ENCODE measurements at regions not wholly inside any gene's neighbourhood (a gene's known extent, or its start where the extent isn't known, plus 50 kb on each side); places are given as distances from the start of the nearest gene placed in this dataset.

DNA sequence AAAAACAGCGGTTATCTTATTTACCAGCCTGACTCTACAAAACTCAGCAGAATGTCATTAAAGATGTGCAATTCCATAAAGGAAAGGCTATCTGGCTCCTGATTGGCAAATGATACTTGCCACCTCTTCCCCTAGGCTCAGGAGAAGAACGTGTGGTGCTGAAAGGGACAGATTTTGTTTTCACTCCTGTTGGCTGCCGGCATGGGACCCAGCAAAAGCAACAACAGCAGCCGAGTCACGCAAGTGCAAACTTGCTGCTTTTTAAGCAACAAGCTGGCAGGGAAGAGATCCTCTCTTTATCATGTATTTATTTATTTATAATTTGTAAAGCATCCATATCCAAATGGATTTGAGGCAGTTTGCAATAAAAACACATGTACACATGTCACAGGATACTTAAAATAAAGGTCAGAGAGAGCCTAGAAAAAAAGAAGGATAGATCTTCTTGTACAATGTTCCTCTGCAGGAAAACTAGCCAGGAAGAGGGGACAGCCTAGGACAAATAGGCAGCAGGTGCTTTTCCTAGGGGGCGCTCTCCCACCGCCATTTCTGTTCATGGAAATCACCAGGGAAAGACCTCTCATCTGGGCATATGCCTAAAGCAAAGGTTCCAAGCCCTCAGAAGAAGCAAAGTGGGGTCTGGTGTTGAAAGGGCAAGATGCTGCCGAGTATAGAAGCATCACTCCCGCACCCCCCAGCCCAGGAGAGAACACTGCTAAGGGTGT lies 799.3 kb downstream of the BCL11A start:
- ChIA-PET CTCF (interaction anchor here (0.6 kb wide), 1 partner anchor 796 kb away, joined by 3 read pairs; no protein-coding TSS in a partner anchor), POLR2A (no interaction called here)
- Histone ChIP-seq H3K27me3 (replicated peaks in 1 of 4; ENCODE audit: control extremely low read depth in 1 of 4, control insufficient read depth in 3 of 4, insufficient read depth in 4 of 4, low read length in 3 of 4) (no peaks in the 10 kb centered on the region), H3K4me3 (ENCODE audit: control extremely low read depth in 1 of 5, extremely low read depth in 1 of 5, insufficient read depth in 1 of 5, low read depth in 2 of 5, low read length in 4 of 5) (no peak overlapping the region), H3K9me3 (ENCODE audit: control extremely low read depth in 1 of 3, control insufficient read depth in 2 of 3, insufficient read depth in 1 of 3, low read length in 2 of 3) (no peaks in the 10 kb centered on the region), H4K20me1 (ENCODE audit: control insufficient read depth, insufficient read depth, low read length, poor library complexity, severe bottlenecking) (no peaks in the 10 kb centered on the region), H3K79me2 (ENCODE audit: control insufficient read depth, insufficient read depth, low read length) (no peaks in the 10 kb centered on the region), H3K27ac (ENCODE audit: low read length in 2 of 2) (no peak overlapping the region), H2AFZ (ENCODE audit: insufficient read depth, low read depth, low read length, poor library complexity, severe bottlenecking) (no peak overlapping the region), H3K9ac (ENCODE audit: low read length) (no peak overlapping the region), H3K4me2 (replicated peaks; ENCODE audit: low read depth, low read length, poor library complexity, severe bottlenecking) (no peak overlapping the region), H3K4me1 (ENCODE audit: control insufficient read depth in 2 of 2, insufficient read depth in 2 of 2, low read length in 2 of 2) (no peaks in the 10 kb centered on the region), H3K36me3 (replicated peaks in 1 of 2; ENCODE audit: control extremely low read depth in 1 of 2, control insufficient read depth in 1 of 2, extremely low read depth in 1 of 2, insufficient read depth in 2 of 2, low read length in 1 of 2) (no peaks in the 10 kb centered on the region)
- 83% methylated on average over 4 of the region's 9 CpGs for WGBS (ENCODE audit: insufficient coverage)
- H3K4me1 Mint-ChIP-seq = peaks cover 2% of the 10 kb centered on the region
- no peak overlapping the region for H3K27ac Mint-ChIP-seq
- no peaks in the 10 kb centered on the region for H3K9me3 Mint-ChIP-seq (ENCODE audit: insufficient read depth)
- intact Hi-C loops (cut with micrococcal nuclease) = no loop called here
- no peak overlapping the region for H3K4me3 Mint-ChIP-seq
- no peaks in the 10 kb centered on the region for H3K27me3 Mint-ChIP-seq
- TF ChIP-seq, protein P1, sequence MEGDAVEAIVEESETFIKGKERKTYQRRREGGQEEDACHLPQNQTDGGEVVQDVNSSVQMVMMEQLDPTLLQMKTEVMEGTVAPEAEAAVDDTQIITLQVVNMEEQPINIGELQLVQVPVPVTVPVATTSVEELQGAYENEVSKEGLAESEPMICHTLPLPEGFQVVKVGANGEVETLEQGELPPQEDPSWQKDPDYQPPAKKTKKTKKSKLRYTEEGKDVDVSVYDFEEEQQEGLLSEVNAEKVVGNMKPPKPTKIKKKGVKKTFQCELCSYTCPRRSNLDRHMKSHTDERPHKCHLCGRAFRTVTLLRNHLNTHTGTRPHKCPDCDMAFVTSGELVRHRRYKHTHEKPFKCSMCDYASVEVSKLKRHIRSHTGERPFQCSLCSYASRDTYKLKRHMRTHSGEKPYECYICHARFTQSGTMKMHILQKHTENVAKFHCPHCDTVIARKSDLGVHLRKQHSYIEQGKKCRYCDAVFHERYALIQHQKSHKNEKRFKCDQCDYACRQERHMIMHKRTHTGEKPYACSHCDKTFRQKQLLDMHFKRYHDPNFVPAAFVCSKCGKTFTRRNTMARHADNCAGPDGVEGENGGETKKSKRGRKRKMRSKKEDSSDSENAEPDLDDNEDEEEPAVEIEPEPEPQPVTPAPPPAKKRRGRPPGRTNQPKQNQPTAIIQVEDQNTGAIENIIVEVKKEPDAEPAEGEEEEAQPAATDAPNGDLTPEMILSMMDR (IDR thresholded peaks at IDR 0.05) = no peak
- DNase-seq (no peak), ATAC-seq (ENCODE audit: low read depth) (no peak)

DNA sequence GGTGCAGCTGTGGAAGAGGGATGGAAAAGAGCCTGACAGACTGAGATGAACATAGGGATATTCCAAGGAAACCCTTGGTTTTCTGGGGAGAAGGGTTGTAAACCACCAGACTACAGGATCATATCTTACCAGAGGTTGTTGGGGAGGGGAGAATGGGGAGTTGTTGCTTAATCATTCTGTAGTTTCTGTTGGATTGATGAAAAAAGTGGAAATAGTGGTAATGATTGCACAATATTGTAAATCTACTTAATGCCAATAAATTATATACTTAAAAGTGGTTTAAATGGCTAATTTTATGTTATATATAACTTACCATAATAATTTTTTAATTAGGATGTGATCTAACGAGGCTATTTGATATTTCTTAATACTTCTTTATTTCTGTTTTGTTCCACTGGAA lies 800.9 kb downstream of the BCL11A start:
- no peaks in the 10 kb centered on the region for H3K9me3 ChIP-seq (ENCODE audit: control extremely low read depth in 1 of 3, control insufficient read depth in 2 of 3, insufficient read depth in 1 of 3, low read length in 2 of 3)
- H2AFZ ChIP-seq (ENCODE audit: insufficient read depth, low read depth, low read length, poor library complexity, severe bottlenecking) = no peak overlapping the region
- ATAC-seq (ENCODE audit: low read depth) (no peak), DNase-seq (no peak)
- no CpG with 5 or more reads among the region's 1 CpG for WGBS (ENCODE audit: insufficient coverage)
- no peaks in the 10 kb centered on the region for H4K20me1 ChIP-seq (ENCODE audit: control insufficient read depth, insufficient read depth, low read length, poor library complexity, severe bottlenecking)
- intact Hi-C loops (cut with micrococcal nuclease) = no loop called here
- H3K27me3 ChIP-seq (replicated peaks in 1 of 4; ENCODE audit: control extremely low read depth in 1 of 4, control insufficient read depth in 3 of 4, insufficient read depth in 4 of 4, low read length in 3 of 4) = no peaks in the 10 kb centered on the region
- no peaks in the 10 kb centered on the region for H3K4me1 ChIP-seq (ENCODE audit: control insufficient read depth in 2 of 2, insufficient read depth in 2 of 2, low read length in 2 of 2)
- no peaks in the 10 kb centered on the region for H3K36me3 ChIP-seq (replicated peaks in 1 of 2; ENCODE audit: control extremely low read depth in 1 of 2, control insufficient read depth in 1 of 2, extremely low read depth in 1 of 2, insufficient read depth in 2 of 2, low read length in 1 of 2)
- no peak overlapping the region for H3K27ac ChIP-seq (ENCODE audit: low read length in 2 of 2)
- Mint-ChIP-seq H3K9me3 (ENCODE audit: insufficient read depth) (no peaks in the 10 kb centered on the region), H3K4me3 (no peak overlapping the region), H3K27ac (no peak overlapping the region), H3K4me1 (peaks cover 2% of the 10 kb centered on the region), H3K27me3 (no peaks in the 10 kb centered on the region)
- no peak overlapping the region for H3K9ac ChIP-seq (ENCODE audit: low read length)
- no peaks in the 10 kb centered on the region for H3K79me2 ChIP-seq (ENCODE audit: control insufficient read depth, insufficient read depth, low read length)
- ChIA-PET CTCF (interaction anchor here (1.7 kb wide), 1 partner anchor 829 kb away, joined by 3 read pairs; no protein-coding TSS in a partner anchor), POLR2A (no interaction called here)
- no peak overlapping the region for H3K4me2 ChIP-seq (replicated peaks; ENCODE audit: low read depth, low read length, poor library complexity, severe bottlenecking)
- H3K4me3 ChIP-seq (ENCODE audit: control extremely low read depth in 1 of 5, extremely low read depth in 1 of 5, insufficient read depth in 1 of 5, low read depth in 2 of 5, low read length in 4 of 5) = no peak overlapping the region
- no peak for TF ChIP-seq EZH2 (IDR thresholded peaks at IDR 0.05; ENCODE audit: borderline replicate concordance, insufficient read depth, low read depth, low read length, poor library complexity, severe bottlenecking)
- TF ChIP-seq, protein P1 (IDR thresholded peaks at IDR 0.05) = no peak
